Activated CD4-positive, alpha-beta T cell treated with anti-CD3 and anti-CD28 coated beads, Interleukin-2, Interleukin-4, amounts not matched to agents 100 ng/mL and 50 ng/mL, durations not matched to agents 16 hours and 8 hours (primary cell): ENCODE measurements at regions not wholly inside any gene's neighbourhood (a gene's known extent, or its start where the extent isn't known, plus 50 kb on each side); places are given as distances from the start of the nearest gene placed in this dataset.
"Not testable (repeated sequence)": the region's sequence is repeated elsewhere in the genome, so short reads cannot be mapped to it uniquely, and the experiment has no call there.

Experiments
- DNase-seq: peaks from one replicate; pipeline ENCODE4 v3.0.0-alpha.2; 2020; ENCODE audit warnings: low spot score

- DNase-seq: no peak
Measured at GRCh38 chr2:133840761-133841160, 272.5 kb upstream of the NCKAP5 start.

- no peak for DNase-seq
Measured at GRCh38 chr2:133841900-133842299, 273.6 kb upstream of the NCKAP5 start.

- DNase-seq: no peak
Measured at GRCh38 chr2:133842446-133842845, 274.2 kb upstream of the NCKAP5 start.

GRCh38 chr2:133843091-133843490 is 274.8 kb upstream of the NCKAP5 start:
- DNase-seq: no peak

GRCh38 chr2:133843551-133843950 is 275.3 kb upstream of the NCKAP5 start:
- no peak for DNase-seq

- DNase-seq: peak; percentile 57
Measured at GRCh38 chr2:133844214-133844892, 276.1 kb upstream of the NCKAP5 start.

- DNase-seq: no peak
Measured at GRCh38 chr2:133846476-133846875, 278.2 kb upstream of the NCKAP5 start.

- DNase-seq: no peak
Measured at GRCh38 chr2:133847591-133847990, 279.3 kb upstream of the NCKAP5 start.

- no peak for DNase-seq
Measured at GRCh38 chr2:133848111-133848649, 279.9 kb upstream of the NCKAP5 start.

GRCh38 chr2:133849341-133849740 is 281.1 kb upstream of the NCKAP5 start:
- DNase-seq: no peak

GRCh38 chr2:133854603-133855200 is 286.4 kb upstream of the NCKAP5 start:
- no peak for DNase-seq

GRCh38 chr2:133855526-133855925 is 287.3 kb upstream of the NCKAP5 start:
- no peak for DNase-seq

GRCh38 chr2:133856678-133857077 is 288.4 kb upstream of the NCKAP5 start:
- no peak for DNase-seq

GRCh38 chr2:133859578-133859977 is 291.3 kb upstream of the NCKAP5 start:
- no peak for DNase-seq

- DNase-seq: no peak
Measured at GRCh38 chr2:133862400-133862977, 294.2 kb upstream of the NCKAP5 start.

- DNase-seq: no peak
Measured at GRCh38 chr2:133863106-133863800, 295.0 kb upstream of the NCKAP5 start.

- DNase-seq: no peak
Measured at GRCh38 chr2:133865141-133865540, 296.9 kb upstream of the NCKAP5 start.

GRCh38 chr2:133867166-133867565 is 298.9 kb upstream of the NCKAP5 start:
- no peak for DNase-seq

- no peak for DNase-seq
Measured at GRCh38 chr2:133871545-133872209, 303.4 kb upstream of the NCKAP5 start.

GRCh38 chr2:133878326-133878725 is 310.1 kb upstream of the NCKAP5 start:
- DNase-seq: no peak

- no peak for DNase-seq
Measured at GRCh38 chr2:133879703-133880102, 311.4 kb upstream of the NCKAP5 start.

- DNase-seq: not testable (repeated sequence)
Measured at GRCh38 chr2:133882159-133882558, 313.9 kb upstream of the NCKAP5 start.
